HepG2 (cell line): ENCODE measurements at regions not wholly inside any gene's neighbourhood (a gene's known extent, or its start where the extent isn't known, plus 50 kb on each side); places are given as distances from the start of the nearest gene placed in this dataset.

Experiments
- ATAC-seq: fragments of 200-7000 bp; cut with Tn5 transposase; 3 replicates; pipeline ENCODE4 v1.9.1; 2020; ENCODE audit warnings: mild to moderate bottlenecking, moderate library complexity
- BruUV-seq: library from RNA; stranded (reverse); fragments of 400-500 nt; replicated peaks from 2 replicates; lab custom pipeline; 2021; lab: Mats Ljungman, UMichigan
- CTCF ChIA-PET: fragments of 300-600 bp; formaldehyde crosslinking; extraction: SDS; loops from one replicate; lab custom pipeline; 2021; ENCODE audit warnings: low total read pairs, inconsistent platforms, low intra/inter-chr PET ratio; lab: Yijun Ruan, JAX
- POLR2A ChIA-PET: fragments of 350-600 bp; sonication (Branson Sonifier 250); formaldehyde crosslinking; loops from one replicate; lab custom pipeline; 2020; ENCODE audit warnings: antibody characterized with exemption, inconsistent platforms; lab: Yijun Ruan, JAX
- DNase-seq: peaks from one replicate; pipeline ENCODE4 v3.0.0-alpha.2; 2015; ENCODE audit warnings: low spot score
- FAIRE-seq: peaks from 3 replicates; lab custom pipeline; 2011; peaks lifted over from hg19 to GRCh38; lab: Jason Lieb, UNC
- H2AFZ ChIP-seq: one replicate; pipeline ENCODE4 v1.6.1; 2011; ENCODE audit warnings: low read length, inconsistent platforms
- H3K27ac ChIP-seq: fragments of 300-600 bp; 3 replicates; pipeline ENCODE4 v1.8.0; 2011; ENCODE audit warnings: mixed run types, mild to moderate bottlenecking, mixed read lengths, low read length, inconsistent platforms; ENCODE audit not compliant: insufficient read depth; ENCODE audit errors: extremely low read length
- H3K27me3 ChIP-seq, 2 experiments: fragments of 200-600 bp in 1 of 2; 2 replicates in 1 of 2; 3 replicates in 1 of 2; pipeline versions ENCODE4 v1.6.0 to v1.8.0; 2011; ENCODE audit warnings: low read length in 2 of 2, mild to moderate bottlenecking in 2 of 2, moderate library complexity in 2 of 2, inconsistent platforms in 1 of 2; ENCODE audit not compliant: insufficient read depth in 2 of 2, control insufficient read depth in 1 of 2
- H3K36me3 ChIP-seq, 2 experiments: fragments of 200-600 bp in 1 of 2; replicated peaks in 1 of 2; 2 replicates in 1 of 2; 3 replicates in 1 of 2; pipeline versions ENCODE4 v1.5.1 to v1.8.0; 2011; ENCODE audit warnings: low read length in 2 of 2, inconsistent platforms in 1 of 2; ENCODE audit not compliant: insufficient read depth in 2 of 2, control insufficient read depth in 1 of 2
- H3K4me1 ChIP-seq: 2 replicates; pipeline ENCODE4 v1.5.1; 2012; ENCODE audit warnings: low read length, inconsistent platforms; ENCODE audit not compliant: insufficient read depth
- H3K4me2 ChIP-seq: 2 replicates; pipeline ENCODE4 v1.6.0; 2011; ENCODE audit warnings: low read depth, low read length, inconsistent platforms
- H3K4me3 ChIP-seq, 3 experiments: fragments of 200-600 bp in 1 of 3; sonication (generic), shearing (Covaris generic) in 1 of 3; replicated peaks in 1 of 3; 2 replicates each; pipeline ENCODE4 v1.5.1; 2011 to 2016; ENCODE audit warnings: low read length in 3 of 3, inconsistent platforms in 2 of 3, low read depth in 2 of 3, mild to moderate bottlenecking in 2 of 3, control low read depth in 1 of 3, mixed read lengths in 1 of 3; ENCODE audit not compliant: insufficient read depth in 1 of 3
- H3K79me2 ChIP-seq: one replicate; pipeline ENCODE4 v1.6.1; 2011; ENCODE audit warnings: low read length, inconsistent platforms; ENCODE audit not compliant: insufficient read depth
- H3K9ac ChIP-seq: 2 replicates; pipeline ENCODE4 v1.6.0; 2011; ENCODE audit warnings: mild to moderate bottlenecking, low read depth, low read length, inconsistent platforms; ENCODE audit not compliant: insufficient read depth
- H3K9me3 ChIP-seq: 2 replicates; pipeline ENCODE4 v1.5.1; 2012; ENCODE audit warnings: mild to moderate bottlenecking, low read length
- H4K20me1 ChIP-seq: 2 replicates; pipeline ENCODE4 v1.6.0; 2011; ENCODE audit warnings: inconsistent platforms, mild to moderate bottlenecking, low read length, moderate library complexity; ENCODE audit not compliant: insufficient read depth
- ATAD3A ChIP-seq: sonication (generic); formaldehyde crosslinking; IDR thresholded peaks from 2 replicates; pipeline ENCODE4 v1.4.0; 2020; ENCODE audit warnings: missing genetic modification reagents
- FOSL2 ChIP-seq: sonication (generic); formaldehyde crosslinking; IDR thresholded peaks from 2 replicates; pipeline ENCODE4 v1.4.0; 2020; ENCODE audit warnings: missing genetic modification reagents
- RARG ChIP-seq: sonication (generic); formaldehyde crosslinking; IDR thresholded peaks from 2 replicates; pipeline ENCODE4 v1.4.0; 2020; ENCODE audit warnings: low read depth, mild to moderate bottlenecking, missing genetic modification reagents
- SAP130 ChIP-seq: IDR thresholded peaks from 2 replicates; pipeline ENCODE4 v1.6.1; 2016; ENCODE audit warnings: low read depth
- SRSF1 ChIP-seq: fragments of 200-400 bp; formaldehyde crosslinking; optimal IDR thresholded peaks from 2 replicates; pipeline ENCODE3; 2017; ENCODE audit warnings: mild to moderate bottlenecking, low read depth, low read length, moderate library complexity
- STAT6 ChIP-seq: sonication (generic); formaldehyde crosslinking; IDR thresholded peaks from 2 replicates; pipeline ENCODE4 v1.4.0; 2020; ENCODE audit warnings: missing genetic modification reagents, mild to moderate bottlenecking, borderline replicate concordance
- ZNF280B ChIP-seq: sonication (generic); formaldehyde crosslinking; IDR thresholded peaks from 2 replicates; pipeline ENCODE4 v1.5.0; 2020; ENCODE audit warnings: missing genetic modification reagents, mild to moderate bottlenecking, borderline replicate concordance
- ZNF30 ChIP-seq: sonication (generic); formaldehyde crosslinking; IDR thresholded peaks from 2 replicates; pipeline ENCODE4 v1.5.0; 2020; ENCODE audit warnings: mild to moderate bottlenecking, missing genetic modification reagents
- ZNF550 ChIP-seq: sonication (generic); formaldehyde crosslinking; IDR thresholded peaks from 2 replicates; pipeline ENCODE4 v1.4.0; 2020; ENCODE audit warnings: mild to moderate bottlenecking, missing genetic modification reagents, borderline replicate concordance
- ZNF597 ChIP-seq: sonication (generic); formaldehyde crosslinking; IDR thresholded peaks from 2 replicates; pipeline ENCODE4 v1.5.0; 2020; ENCODE audit warnings: missing genetic modification reagents
- ZNF788 ChIP-seq: sonication (generic); formaldehyde crosslinking; IDR thresholded peaks from 2 replicates; pipeline ENCODE4 v1.5.0; 2020; ENCODE audit warnings: mild to moderate bottlenecking, missing genetic modification reagents, borderline replicate concordance
- WGBS: methylation state at CpG from one replicate; pipeline ENCODE4 v1.1.6; 2017; ENCODE audit warnings: low lambda C conversion rate; 5-methylcytosine and 5-hydroxymethylcytosine counted together
- in situ Hi-C: cut with HindIII; loops from 2 replicates; pipeline ENCODE4 v1.10.0; 2017; ENCODE audit warnings: low pct_unique_long_range_greater_than_20kb; ENCODE audit not compliant: extremely low pct_ligation_motif_present
- intact Hi-C: fragments of 100-400 bp; cut with micrococcal nuclease; formaldehyde crosslinking; loops from one replicate; pipeline ENCODE4 v1.10.0; 2022; ENCODE audit not compliant: unreplicated experiment
- TF ChIP-seq, protein P1 (sequence below): sonication (generic); formaldehyde crosslinking; IDR thresholded peaks from 2 replicates; pipeline ENCODE4 v1.5.1; 2020; ENCODE audit warnings: mild to moderate bottlenecking, missing genetic modification reagents
- TF ChIP-seq, protein P2 (sequence below): sonication (generic); formaldehyde crosslinking; IDR thresholded peaks from 2 replicates; pipeline ENCODE4 v1.5.0; 2020; ENCODE audit warnings: missing genetic modification reagents

GRCh38 chr9:135239769-135240141 lies 152.3 kb downstream of the OLFM1 start:
- WGBS, result 7% methylated on average over 6 of the region's 6 CpGs
- no peak overlapping the region for H3K4me3 ChIP-seq
- H3K79me2 ChIP-seq, result no peaks in the 10 kb centered on the region
- CTCF ChIA-PET, result no interaction called here
- no peak overlapping the region for H3K4me2 ChIP-seq
- no TSS peak for BruUV-seq
- H3K27ac ChIP-seq, result no peak overlapping the region
- H3K4me1 ChIP-seq, result no peaks in the 10 kb centered on the region
- no peaks in the 10 kb centered on the region for H3K9me3 ChIP-seq
- DNase-seq (no peak), ATAC-seq (no peak), FAIRE-seq (no peak)
- no peaks in the 10 kb centered on the region for H3K36me3 ChIP-seq
- no peak overlapping the region for H2AFZ ChIP-seq
- in situ Hi-C loops (no loop called here), intact Hi-C loops (no loop called here)
- TF ChIP-seq SAP130, result no peak
- no peak for TF ChIP-seq ZNF788 (CRISPR knock-in tag)
- no peak for TF ChIP-seq ZNF30 (CRISPR knock-in tag)
- no peak for TF ChIP-seq ZNF280B
- TF ChIP-seq, protein P1, sequence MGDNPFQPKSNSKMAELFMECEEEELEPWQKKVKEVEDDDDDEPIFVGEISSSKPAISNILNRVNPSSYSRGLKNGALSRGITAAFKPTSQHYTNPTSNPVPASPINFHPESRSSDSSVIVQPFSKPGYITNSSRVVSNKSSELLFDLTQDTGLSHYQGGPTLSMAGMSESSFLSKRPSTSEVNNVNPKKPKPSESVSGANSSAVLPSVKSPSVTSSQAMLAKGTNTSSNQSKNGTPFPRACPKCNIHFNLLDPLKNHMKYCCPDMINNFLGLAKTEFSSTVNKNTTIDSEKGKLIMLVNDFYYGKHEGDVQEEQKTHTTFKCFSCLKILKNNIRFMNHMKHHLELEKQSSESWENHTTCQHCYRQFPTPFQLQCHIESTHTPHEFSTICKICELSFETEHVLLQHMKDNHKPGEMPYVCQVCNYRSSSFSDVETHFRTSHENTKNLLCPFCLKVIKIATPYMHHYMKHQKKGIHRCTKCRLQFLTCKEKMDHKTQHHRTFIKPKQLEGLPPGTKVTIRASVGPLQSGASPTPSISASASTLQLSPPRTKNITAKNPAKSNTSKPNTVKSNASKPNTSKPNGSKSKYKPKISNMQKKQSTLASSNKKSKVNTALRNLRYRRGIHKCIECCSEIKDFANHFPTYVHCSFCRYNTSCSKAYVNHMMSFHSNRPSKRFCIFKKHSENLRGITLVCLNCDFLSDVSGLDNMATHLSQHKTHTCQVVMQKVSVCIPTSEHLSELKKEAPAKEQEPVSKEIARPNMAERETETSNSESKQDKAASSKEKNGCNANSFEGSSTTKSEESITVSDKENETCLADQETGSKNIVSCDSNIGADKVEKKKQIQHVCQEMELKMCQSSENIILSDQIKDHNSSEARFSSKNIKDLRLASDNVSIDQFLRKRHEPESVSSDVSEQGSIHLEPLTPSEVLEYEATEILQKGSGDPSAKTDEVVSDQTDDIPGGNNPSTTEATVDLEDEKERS, result no peak
- TF ChIP-seq ATAD3A (CRISPR knock-in tag), result no peak
- no peak for TF ChIP-seq ZNF597
- TF ChIP-seq FOSL2 (CRISPR knock-in tag), result no peak
- no peak for TF ChIP-seq RARG
- no peak for TF ChIP-seq ZNF550 (CRISPR knock-in tag)
- TF ChIP-seq SRSF1, result no peak
- TF ChIP-seq, protein P2, sequence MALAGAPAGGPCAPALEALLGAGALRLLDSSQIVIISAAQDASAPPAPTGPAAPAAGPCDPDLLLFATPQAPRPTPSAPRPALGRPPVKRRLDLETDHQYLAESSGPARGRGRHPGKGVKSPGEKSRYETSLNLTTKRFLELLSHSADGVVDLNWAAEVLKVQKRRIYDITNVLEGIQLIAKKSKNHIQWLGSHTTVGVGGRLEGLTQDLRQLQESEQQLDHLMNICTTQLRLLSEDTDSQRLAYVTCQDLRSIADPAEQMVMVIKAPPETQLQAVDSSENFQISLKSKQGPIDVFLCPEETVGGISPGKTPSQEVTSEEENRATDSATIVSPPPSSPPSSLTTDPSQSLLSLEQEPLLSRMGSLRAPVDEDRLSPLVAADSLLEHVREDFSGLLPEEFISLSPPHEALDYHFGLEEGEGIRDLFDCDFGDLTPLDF (CRISPR knock-in tag), result no peak
- TF ChIP-seq STAT6 (CRISPR knock-in tag), result no peak
- 0 out of 2 replicates have a peak, but pooled peaks cover 3% of the 10 kb centered on the region for H4K20me1 ChIP-seq
- POLR2A ChIA-PET, result no interaction called here
- H3K27me3 ChIP-seq, result peaks cover 5 to 43% of the 10 kb centered on the region in 2 experiments; a peak in 4 of 5 replicates
- H3K9ac ChIP-seq, result no peak overlapping the region
